ENCODE measurements at regions not wholly inside any gene's neighbourhood (a gene's known extent, or its start where the extent isn't known, plus 50 kb on each side); places are given as distances from the start of the nearest gene placed in this dataset.

- TF ChIP-seq CTCF (IDR thresholded peaks at IDR 0.05; ENCODE audit: insufficient read depth, low read depth, low read length) (no peak), EZH2 (IDR thresholded peaks at IDR 0.05; ENCODE audit: insufficient read depth, low read length) (no peak)
Observed at GRCh38 chr4:3368841-3369760, 72.7 kb upstream of the HGFAC start.
